AG04450 (cell line): ENCODE measurements at regions not wholly inside any gene's neighbourhood (a gene's known extent, or its start where the extent isn't known, plus 50 kb on each side); places are given as distances from the start of the nearest gene placed in this dataset.

Source experiments
- CTCF ChIA-PET: fragments of 300-600, 350-600 bp; formaldehyde crosslinking; extraction: SDS; loops from one replicate; lab custom pipeline; 2022; ENCODE audit warnings: antibody characterized with exemption, inconsistent platforms; lab: Charles Lee
- POLR2A ChIA-PET: fragments of 350-600 bp; formaldehyde crosslinking; extraction: SDS; loops from one replicate; lab custom pipeline; 2021; ENCODE audit warnings: antibody characterized with exemption, inconsistent platforms; lab: Yijun Ruan, JAX
- DNase-seq: peaks from one replicate; pipeline ENCODE4 v3.0.0-alpha.2; 2011; ENCODE audit warnings: low read depth, low spot score
- H3K27ac ChIP-seq: one replicate; pipeline ENCODE4 v1.5.1; 2012; ENCODE audit warnings: low read depth, low read length, control low read depth
- H3K27me3 ChIP-seq: one replicate; pipeline ENCODE4 v1.6.0; 2012; ENCODE audit warnings: low read length; ENCODE audit not compliant: control insufficient read depth, insufficient read depth
- H3K4me3 ChIP-seq: 2 replicates; pipeline ENCODE4 v1.5.1; 2011; ENCODE audit warnings: mild to moderate bottlenecking, low read depth, low read length, control low read depth
- H3K9me3 ChIP-seq: 2 replicates; pipeline ENCODE4 v1.5.1; 2012; ENCODE audit warnings: low read length; ENCODE audit not compliant: control insufficient read depth, insufficient read depth
- CTCF ChIP-seq: IDR thresholded peaks from 2 replicates; pipeline ENCODE4 v1.5.1; 2011; ENCODE audit warnings: low read depth, low read length, control low read depth, inconsistent platforms

GRCh38 chr3:160170409-160171370, 54.5 kb upstream of the C3orf80 start:
- POLR2A ChIA-PET: no interaction called here
- no peak for TF ChIP-seq CTCF
- DNase-seq: no peak
- no peak overlapping the region for H3K4me3 ChIP-seq
- H3K27me3 ChIP-seq: no peaks in the 10 kb centered on the region
- no peak overlapping the region for H3K27ac ChIP-seq
- no peaks in the 10 kb centered on the region for H3K9me3 ChIP-seq
- CTCF ChIA-PET: interaction anchor here (0.7 to 1.9 kb wide), 2 partner anchors 8 to 242 kb away, joined by 3 to 9 read pairs; no protein-coding TSS in a partner anchor

- ChIA-PET CTCF (interaction anchor here (0.9 to 1.9 kb wide), 2 partner anchors 9 to 241 kb away, joined by 3 to 9 read pairs; no protein-coding TSS in a partner anchor), POLR2A (no interaction called here)
- Histone ChIP-seq H3K27me3 (no peaks in the 10 kb centered on the region), H3K9me3 (no peaks in the 10 kb centered on the region), H3K27ac (no peak overlapping the region), H3K4me3 (no peak overlapping the region)
- TF ChIP-seq CTCF: no peak
- no peak for DNase-seq
These were observed 53.4 kb upstream of the C3orf80 start for GRCh38 chr3:160171813-160172212.

- H3K4me3 ChIP-seq: no peak overlapping the region
- H3K27ac ChIP-seq: no peak overlapping the region
- POLR2A ChIA-PET: no interaction called here
- CTCF ChIA-PET: interaction anchor here (1.5 kb wide), 1 partner anchor 142 kb away, joined by 4 read pairs; no protein-coding TSS in a partner anchor
- no peak for TF ChIP-seq CTCF
- H3K27me3 ChIP-seq: no peaks in the 10 kb centered on the region
- no peak for DNase-seq
- H3K9me3 ChIP-seq: peaks cover 2% of the 10 kb centered on the region; the same call in 1 of the 2 replicates
These were observed 50.6 kb upstream of the C3orf80 start for GRCh38 chr3:160174621-160175020.
